NCI-H748 (cell line): ENCODE measurements at regions not wholly inside any gene's neighbourhood (a gene's known extent, or its start where the extent isn't known, plus 50 kb on each side); places are given as distances from the start of the nearest gene placed in this dataset.

Experiments
- DNase-seq: peaks from one replicate; lab custom pipeline; 2025; ENCODE audit not compliant: unreplicated experiment; lab: John Stamatoyannopoulos, UW

DNA sequence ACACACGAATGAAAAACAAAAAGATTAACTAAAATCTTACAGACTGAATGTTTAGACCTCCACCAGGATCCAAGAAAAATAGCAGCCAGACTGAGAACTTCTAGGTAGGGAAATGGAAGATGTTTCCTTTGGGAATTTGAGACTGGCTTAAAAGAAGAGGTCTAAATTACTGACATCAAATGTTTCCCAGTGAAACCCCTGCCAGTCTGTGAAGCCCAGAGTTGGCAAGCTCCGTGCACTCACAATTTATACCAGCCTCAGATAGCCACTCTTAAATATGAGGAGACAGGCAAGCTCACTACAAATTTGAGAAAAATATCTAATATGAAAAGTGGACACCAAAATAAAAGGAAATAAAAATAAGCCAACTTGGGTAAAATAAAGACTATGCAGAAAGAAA lies 700.5 kb upstream of the ZNF385D start:
- no peak for DNase-seq

DNA sequence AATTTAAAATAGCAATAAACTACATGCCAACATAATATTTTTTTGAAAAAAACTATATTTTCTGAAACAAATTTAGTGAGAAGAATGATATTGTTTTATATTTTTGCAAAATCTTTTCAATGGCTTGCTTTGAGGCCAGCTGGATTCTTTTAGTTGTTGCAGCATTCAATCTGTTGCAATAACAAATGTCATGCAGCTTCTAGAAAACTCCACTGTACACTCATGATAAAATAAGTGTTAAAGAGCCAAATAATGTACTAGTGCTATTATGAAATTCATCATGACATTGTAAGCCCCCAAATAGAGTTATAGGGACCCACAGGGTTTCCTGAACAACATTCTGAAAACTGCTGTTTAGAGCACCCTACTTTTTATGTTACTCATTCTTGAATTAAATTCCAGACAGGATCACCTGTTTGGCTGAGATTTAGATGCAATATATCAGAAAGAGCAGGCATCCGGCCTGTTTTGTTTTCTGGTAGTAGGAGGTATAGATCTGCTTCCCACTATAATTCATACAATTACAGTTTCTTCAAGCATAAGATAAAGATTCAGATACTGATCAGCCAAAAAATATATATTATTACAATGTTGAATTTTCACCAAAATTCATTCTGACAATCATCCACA lies 703.0 kb upstream of the ZNF385D start:
- DNase-seq, result no peak

DNA sequence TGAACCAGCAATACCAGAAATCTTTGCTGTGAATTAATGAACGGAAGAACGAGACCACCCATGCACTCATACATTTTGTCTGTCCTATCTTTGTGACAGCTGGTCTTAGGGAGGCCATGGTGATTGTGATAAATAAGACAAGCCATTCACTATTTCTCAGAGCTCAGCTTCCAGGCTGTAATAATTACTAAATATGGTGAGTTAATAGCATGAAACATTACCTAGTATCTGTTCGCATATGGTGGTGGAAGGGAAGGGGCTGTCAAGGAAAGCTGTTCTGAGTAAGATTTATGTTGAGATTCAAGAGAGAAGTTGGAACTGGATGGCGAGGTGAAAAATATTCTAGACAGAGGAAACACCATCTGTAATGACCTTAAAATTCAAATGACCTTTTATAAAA lies 719.0 kb upstream of the ZNF385D start:
- no peak for DNase-seq

DNA sequence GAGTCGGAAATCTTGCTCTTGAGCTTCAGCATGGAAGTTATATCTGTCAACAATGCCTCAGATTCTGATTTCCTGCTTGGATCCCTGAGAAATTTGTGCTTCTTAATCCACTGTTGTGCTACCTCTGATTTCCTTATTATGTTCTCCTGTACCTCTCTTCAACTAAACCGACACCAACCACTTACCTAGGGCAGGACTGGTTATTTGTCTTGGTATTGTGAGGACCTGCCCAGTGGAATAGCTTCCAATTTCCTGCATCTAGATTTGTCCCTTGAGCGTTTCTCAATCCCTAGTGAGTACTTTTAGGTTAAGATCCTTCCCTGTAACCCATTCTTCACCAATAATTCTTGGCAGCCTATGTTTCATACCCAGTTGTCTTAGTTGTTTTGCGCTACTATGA lies 720.5 kb upstream of the ZNF385D start:
- DNase-seq, result no peak

DNA sequence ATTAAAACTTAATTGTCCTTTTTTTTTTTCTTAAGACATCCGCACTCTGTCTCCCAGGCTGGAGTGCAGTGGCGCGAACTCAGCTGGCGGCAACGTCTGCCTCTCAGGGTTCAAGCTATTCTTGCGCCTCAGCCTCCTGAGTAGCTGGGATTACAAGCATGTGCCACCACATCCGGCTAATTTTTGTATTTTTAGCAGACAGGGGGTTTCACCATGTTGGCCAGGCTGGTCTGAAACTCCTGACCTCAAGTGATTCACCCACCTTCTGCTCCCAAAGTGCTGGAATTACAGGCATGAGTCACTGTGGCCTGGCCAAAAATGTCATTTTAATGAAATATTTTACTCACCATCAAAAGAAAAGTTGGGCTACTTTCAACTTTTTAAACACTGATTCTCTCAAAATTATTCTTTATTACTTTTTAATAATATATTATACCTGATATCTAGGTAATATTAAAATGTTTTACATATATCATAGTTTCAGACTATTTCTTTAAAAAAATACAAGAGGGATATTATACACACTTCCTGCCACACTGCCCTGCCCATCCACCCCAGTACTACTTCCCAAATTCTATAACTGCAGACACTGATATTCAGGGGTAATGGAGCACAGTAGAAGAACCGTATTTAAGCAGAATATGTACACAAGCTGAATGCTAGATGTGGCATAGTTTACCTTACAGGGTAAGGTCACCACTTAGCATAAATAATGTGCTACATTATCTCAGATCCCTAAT lies 723.9 kb upstream of the ZNF385D start:
- DNase-seq, result no peak

DNA sequence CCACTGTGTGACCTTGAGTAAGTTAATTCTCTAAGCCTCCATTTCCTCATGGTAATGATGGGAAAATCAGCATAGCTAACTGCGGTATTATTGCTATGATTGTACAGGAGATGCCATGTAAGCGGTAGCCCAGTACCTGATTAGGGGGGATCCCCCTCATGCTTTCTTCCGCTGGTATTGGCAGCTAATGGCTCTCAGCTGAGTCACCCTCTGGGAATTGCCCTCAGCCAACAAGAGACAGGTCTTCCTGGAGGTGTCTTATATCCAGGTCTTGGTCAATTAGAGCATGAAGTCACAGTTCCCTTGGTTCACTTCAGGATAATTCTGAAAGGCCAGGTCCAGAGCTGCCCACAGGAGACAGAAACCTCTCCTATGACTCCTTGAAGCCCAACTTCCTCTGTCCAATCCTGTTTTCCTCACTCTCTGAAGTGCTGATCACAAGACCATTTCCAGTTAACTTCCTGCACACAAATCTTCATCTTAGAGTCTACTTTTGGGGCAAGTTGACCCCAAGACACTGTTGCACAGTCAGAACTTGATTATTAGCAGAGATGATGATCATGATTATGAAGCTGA lies 724.7 kb upstream of the ZNF385D start:
- no peak for DNase-seq

DNA sequence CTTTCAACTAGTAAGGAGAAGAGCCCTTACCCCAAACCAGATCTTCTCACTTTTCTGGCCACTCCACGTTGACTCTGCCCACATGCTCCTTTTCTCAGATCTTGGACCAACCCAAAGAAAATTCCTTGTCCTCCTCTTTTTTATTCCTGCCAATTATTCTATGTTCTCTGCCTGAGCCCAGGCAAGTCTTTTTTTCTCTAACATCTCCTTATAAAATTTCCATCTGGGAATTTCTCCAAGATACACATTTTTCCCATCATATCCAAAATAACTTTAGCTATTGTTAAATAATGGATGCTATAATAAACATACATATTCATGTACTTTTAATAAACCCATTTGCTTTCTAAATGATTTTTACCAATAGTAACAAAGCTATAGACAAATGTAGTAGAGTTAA lies 726.0 kb upstream of the ZNF385D start:
- no peak for DNase-seq

DNA sequence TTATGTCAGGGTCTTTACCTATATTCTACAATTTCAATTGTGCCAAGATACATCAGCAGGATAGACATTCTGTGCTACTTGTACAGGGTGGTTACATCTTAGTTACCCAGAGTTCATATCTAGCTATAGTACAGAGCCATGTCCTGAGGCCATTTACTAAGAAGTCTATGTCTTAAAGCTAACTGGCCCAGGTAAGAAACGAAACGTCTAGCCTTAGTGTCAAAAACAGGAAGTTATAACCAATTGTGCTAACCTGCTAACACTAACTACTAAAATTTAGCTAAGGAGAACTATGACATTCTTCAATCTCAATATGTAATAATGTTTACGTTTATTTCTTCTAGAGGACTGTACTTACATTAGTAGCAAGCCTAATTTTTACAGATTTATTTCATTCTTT lies 717.2 kb upstream of the UBE2E2 start:
- no peak for DNase-seq

DNA sequence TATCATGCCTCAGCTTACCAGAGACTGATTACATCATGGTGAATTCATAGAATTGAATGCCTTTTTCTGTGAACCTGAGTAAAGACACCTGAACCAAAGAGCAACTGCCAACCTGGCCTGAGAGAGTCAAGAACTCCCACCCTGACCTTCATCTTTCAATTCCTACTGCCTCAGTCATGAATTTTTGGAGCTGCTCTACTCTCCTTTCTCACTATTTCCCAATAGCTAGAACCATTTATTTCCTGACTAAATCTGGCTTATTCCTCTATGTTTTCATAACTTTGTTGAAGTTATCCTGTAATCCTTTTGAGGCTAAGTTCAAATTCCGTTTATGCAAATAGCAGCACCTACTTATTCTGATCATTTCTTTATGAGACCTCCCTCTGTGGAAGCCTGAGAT lies 712.4 kb upstream of the UBE2E2 start:
- no peak for DNase-seq

DNA sequence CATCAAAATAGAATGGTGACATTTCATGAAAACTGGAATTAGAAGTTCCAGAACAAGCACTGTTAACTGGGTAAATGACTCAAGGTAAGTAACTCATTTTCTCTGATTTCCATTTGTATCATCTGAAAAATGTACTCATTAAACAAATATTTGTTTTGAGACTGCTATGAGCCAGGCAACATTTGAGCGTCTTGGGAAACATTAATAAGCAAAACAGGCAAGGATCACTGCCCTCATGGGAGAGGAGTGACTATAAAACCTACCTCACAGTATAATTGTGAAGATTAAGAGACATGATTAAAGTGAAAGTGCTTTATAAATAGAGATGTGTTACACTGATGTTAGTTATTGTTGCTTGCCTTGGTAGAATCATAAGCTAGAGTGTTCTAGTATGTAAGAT lies 711.8 kb upstream of the UBE2E2 start:
- no peak for DNase-seq

DNA sequence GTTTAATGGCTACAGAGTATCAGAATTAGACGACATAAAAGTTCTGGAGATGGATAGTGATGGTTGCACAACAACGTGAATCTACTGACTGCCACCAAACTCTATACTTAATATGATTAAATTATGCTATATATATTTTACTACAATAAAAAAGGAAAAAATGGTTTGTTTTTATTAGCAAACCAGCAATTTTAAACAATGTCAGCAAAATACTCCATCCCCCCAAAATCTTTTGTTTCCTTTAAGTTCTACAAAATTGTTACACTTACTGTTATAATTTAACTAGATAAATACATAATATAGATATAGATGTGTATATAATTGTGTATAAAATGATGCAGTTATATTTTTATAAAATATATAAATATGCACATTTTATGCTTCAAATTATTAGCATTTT lies 710.8 kb upstream of the UBE2E2 start:
- DNase-seq, result no peak

DNA sequence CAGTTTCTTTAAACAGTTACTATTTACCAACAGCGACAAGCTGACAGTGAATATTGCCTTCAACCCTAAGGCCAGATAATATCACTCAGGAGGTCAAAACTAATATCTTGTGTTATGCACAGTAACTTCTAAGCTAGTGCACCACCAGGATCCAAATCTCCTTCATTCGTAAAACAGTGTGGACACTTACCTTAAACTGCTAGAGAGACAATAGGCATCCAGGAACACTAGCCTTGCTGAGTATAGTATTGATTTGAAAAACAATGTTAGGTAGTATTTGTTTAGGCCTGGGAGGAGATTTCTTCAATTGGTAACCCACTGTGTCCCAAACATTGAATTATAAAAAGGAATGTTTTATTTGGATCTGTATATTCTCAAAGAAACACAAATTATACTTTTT lies 707.9 kb upstream of the UBE2E2 start:
- DNase-seq, result no peak

DNA sequence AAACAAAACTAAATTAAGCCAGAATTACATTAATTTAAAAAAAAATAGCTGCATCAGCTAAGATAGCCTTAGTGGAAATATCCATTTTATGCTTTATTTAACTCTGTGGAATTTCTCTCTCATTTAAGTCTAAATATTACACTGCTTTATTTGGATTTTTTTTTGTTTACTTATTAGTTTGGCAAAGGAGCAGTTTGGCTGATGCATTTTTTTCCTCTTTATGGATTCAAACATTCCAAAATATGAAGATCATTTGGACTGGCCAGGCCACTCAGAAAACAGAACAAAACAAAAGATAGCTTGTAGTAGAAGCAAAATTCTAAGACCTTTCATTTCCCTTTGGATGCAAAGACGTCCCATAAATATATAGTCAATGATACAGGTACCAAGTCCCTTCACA lies 707.3 kb upstream of the UBE2E2 start:
- no peak for DNase-seq

DNA sequence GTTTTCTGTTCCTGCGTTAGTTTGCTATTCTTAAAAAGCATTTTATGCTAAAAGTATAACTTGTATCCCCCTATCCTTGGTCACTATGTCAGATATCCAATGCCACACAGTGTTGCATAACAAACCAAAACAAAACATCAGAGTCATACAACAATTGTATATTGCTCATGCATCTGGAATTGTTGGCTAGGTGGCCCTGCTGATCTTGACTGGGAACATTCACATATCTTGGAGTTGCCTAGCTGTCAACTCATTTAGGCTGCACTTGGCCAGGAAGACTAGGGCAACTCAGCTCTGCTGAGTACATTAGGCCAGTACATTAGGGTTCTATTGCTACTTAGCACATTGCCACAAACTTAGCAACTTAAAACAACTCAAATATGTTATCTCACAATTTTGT lies 706.5 kb upstream of the UBE2E2 start:
- no peak for DNase-seq

DNA sequence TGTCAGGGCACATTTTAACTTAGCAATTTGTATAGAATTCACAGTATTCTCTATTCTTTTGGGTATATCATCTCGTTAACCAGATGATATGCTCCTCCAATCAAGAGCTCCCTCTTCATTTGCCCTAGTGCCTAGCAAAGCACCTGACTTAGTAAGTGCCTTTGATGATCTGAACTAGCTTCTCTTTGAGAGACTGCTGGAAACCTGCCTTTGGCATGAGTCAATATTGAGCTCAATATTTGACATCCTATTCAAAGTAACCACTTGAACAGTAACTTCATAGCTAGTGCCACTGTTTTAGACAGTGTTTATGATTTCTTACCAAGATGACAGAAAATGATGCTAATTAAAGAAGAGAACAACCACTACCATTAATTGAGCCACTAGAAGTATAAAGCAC lies 696.3 kb upstream of the UBE2E2 start:
- DNase-seq, result no peak

DNA sequence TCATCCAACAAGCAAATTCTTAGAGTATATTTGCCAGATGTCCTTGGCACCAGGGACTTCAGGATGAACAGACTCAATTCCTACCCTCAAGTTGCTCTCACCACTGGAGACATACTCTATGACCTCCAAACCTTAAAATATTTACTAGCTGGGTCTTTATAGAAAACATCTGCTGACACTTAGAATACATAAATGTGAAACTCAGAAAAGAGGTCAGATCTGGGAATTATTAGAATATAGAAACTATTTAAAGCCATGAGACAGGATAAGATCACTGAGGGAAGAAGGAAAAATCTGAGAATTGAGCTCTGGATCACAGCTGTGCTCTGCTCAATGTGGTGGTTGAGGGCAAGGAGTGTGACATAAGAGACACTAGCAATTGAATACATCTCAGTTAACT lies 695.4 kb upstream of the UBE2E2 start:
- no peak for DNase-seq

DNA sequence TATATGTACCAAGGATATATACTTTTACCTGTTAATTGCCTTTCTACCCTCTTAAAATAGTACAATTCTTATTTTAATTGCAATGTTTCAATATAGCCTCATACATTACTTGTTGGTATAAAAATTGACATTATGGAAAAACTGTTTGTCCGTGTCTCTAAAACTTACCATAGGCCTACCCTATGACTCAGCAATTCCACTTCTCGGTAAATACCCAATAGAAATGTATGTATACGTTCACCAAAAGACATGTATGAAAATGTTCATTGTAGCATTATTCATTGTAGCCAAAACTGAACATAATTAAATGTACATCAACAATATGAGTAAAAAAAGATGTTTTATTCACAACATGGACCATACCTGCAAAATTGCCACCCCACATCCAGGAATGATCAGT lies 679.2 kb upstream of the UBE2E2 start:
- DNase-seq, result no peak

DNA sequence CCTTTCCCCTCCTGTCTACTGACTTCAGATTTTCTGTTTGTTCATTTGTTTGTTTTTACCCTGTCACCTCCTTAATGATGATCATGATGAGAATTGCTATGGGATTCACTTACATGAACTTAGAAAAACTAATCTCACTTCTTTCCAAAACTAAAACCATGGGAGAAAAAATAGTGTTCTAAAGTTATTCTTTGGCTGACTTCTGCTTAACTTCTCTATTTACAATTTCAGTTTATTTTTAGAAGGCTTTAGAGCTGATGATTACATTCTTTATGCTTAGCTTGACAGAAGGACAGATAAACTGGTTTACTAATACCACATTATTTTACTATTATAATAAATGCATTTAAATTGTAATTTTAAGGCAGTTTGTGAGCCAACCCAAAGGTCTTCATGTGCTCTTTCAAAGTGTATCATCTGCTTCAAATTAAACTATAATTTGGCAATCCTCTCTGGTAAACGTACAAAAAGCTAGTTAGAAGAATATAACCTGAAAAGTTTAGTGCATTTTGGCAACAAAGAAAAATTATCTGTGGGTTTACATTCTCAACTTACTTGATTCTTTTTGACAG lies 676.8 kb upstream of the UBE2E2 start:
- DNase-seq, result no peak

DNA sequence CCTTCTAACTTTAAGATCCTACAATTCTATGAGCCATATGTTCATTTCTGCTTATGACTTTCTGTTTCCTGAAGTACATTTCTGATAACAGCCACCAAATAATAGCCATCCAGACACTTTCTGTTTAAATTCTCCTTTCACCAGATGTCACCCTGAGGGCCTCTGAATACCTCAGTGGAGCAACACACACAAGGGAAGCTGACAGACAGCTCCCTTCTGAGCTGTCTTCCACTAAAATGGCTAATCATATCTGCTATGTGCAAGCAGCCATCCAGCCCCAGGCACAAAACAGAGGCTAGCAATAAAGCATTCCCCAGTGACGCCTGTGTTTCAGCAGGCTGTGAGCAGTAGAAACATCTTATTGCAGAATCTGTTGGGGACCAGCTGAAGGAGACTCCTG lies 666.6 kb upstream of the UBE2E2 start:
- DNase-seq, result no peak

DNA sequence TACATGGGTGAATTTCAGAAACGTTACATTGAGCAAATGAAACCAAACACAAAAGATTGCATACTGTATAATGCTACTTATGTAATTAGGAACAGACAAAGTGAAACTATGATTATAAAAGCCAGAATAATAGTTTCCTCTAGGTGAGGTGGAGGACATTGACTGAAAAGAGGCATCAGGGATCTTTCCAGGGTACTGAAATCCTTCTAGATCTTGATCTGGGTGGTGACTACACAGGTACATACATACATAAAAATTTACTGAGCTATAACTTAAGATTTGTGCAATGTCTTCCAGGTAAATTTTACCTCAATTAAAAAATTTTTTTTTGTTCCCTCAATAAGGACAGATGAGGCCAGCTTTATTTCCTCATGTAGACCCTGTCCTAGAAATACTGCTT lies 665.6 kb upstream of the UBE2E2 start:
- DNase-seq, result no peak

DNA sequence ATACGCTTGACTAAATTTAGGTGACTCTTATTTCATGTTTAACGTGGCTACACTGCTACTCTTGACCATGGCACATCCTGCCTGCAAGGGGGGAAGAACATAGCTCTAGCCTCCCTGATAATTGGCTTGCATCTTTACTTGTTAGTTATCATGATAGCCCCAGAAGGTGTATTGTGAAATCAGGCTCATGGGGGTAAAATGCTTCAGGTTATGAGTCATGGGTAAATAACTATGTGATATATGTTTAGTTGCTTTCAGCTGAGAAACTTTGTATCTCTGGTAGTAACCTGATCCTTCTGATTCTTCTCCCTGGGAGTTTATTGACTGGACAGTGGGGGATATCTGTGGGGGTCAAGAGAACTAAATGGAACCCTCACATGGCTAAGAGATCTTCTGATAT lies 660.8 kb upstream of the UBE2E2 start:
- no peak for DNase-seq

DNA sequence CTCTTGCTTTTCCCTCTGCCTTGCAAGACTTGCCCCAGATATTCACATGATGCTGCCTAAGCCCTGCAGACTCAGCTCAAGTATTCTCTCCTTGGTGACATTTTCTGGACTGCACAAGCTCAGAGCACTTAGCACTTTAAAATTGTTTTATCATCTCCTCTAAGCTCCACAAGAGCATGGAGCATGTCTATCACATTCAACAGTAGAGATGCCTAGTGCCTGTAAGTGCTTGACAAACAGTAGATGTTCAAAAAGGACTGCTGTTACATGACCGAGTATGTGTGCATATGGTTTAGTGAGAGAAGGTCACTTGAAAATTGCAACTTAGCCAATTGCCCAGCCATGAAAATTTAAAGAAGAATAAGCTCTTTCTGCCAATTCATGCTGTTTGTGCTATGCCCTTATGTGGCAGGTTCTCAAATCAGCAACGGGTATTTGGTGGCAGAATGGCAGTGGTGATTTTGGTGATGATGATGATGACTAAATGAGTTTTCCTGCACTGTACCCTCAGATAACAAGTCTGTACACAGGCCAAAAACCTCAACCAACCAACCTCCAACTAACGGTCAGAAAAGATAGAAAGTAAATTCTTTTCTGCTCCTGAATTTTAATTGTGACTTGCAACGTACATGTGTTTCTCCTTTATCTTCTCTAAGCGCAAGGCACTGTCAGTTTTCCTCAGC lies 647.2 kb upstream of the UBE2E2 start:
- DNase-seq, result no peak
